ENCODE measurements at regions not wholly inside any gene's neighbourhood (a gene's known extent, or its start where the extent isn't known, plus 50 kb on each side); places are given as distances from the start of the nearest gene placed in this dataset.
"Not testable (repeated sequence)": the region's sequence is repeated elsewhere in the genome, so short reads cannot be mapped to it uniquely, and the experiment has no call there.

DNA sequence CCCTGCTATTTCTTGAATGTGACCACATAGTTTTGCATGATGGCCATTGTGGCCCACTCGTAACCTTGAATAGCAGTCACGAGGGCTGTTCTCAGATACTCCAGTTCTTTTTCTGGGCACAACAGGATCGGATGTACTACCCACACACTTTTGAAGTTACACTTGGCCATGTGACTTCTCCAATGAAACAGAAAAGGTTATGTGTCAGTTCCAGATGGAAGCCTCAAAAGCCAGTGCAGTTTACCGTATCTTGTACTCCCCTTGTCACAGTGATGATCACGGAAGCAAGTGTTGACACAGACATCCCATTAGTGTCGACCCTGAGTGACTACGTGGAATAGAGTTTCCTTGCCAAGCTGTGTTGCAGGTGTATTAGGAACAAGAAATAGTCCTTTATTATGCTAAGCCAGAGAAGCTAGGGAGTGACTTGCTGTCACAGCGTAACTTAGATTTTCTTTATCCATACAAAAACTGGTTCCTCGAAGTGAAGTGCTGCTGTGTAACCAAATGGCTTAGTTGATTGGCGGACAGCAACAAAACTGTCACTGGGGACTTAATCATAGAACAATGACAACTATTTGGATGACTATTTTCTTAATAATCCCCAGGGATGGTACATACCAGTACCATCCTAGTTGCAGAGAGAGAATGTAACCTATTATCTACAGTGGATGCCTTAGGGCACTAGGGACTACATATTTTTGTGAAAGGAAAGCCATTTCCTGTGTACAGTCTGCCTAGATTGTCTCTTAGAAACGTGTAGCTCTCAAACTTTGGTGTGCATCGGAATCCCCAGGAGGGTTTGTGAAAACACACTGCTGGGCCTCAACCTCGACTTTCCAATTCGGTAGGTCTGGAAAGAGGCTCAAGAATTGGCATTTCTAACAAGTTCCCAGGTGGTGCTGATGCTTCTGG lies 90.1 kb upstream of the DMRT1 start:
- no peak for FAIRE-seq
- DNase-seq (ENCODE audit: extremely low spot score, insufficient read length, low read depth) = no peak

- FAIRE-seq = no peak
- no peak for DNase-seq (ENCODE audit: extremely low spot score, insufficient read length, low read depth)
Observed at GRCh38 chr9:752201-752600, 89.3 kb upstream of the DMRT1 start.

GRCh38 chr9:752681-753200 lies 88.8 kb upstream of the DMRT1 start:
- DNase-seq (ENCODE audit: extremely low spot score, insufficient read length, low read depth) (no peak), FAIRE-seq (no peak)

- not testable (repeated sequence) for DNase-seq (ENCODE audit: extremely low spot score, insufficient read length, low read depth); FAIRE-seq
Observed at GRCh38 chr9:753734-754133, 87.8 kb upstream of the DMRT1 start.

GRCh38 chr9:754150-754931 lies 87.2 kb upstream of the DMRT1 start:
- DNase-seq (ENCODE audit: extremely low spot score, insufficient read length, low read depth) (no peak), FAIRE-seq (no peak)

DNA sequence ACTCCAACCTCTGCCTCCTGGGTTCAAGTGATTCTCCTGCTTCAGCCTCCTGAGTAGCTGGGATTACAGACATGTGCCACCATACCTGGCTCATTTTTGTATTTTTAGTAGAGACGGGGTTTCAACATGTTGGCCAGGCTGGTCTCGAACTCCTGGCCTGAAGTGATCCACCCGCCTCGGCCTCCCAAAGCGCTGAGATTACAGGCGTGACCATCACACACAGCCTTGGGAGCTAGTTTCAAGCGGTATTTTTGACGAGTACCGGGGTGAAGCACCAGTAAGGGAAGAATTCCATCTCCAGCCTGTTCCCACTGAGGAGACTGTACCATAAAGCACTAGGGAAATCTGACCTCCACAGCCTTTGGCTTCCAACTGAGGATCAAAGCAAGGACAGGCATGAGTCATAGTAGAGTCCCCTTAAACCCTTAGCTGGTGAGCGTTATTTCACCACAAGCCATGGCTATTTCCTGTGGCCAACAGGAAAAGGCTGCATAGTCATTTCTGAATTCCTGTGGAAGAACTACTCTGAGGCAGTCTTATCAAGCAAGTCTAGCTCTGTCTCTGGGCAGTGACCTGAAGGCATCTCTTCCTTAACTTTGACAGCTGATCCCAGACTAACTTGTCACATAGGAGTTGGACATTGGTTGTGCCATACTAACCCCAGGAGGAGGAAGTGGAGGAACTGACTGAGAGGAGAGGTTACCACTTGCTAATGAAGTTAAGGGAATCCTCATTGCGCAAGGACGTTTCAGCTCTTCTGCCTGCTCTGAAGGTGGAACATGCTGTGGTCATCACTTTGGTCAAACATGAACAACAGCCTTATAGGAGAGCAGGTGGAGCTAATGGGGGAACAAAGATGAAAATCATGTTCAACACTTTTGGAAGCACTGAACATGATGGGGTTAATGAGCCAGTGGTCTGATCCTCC lies 85.8 kb upstream of the DMRT1 start:
- DNase-seq (ENCODE audit: extremely low spot score, insufficient read length, low read depth) (no peak), FAIRE-seq (peak; percentile 60)

DNA sequence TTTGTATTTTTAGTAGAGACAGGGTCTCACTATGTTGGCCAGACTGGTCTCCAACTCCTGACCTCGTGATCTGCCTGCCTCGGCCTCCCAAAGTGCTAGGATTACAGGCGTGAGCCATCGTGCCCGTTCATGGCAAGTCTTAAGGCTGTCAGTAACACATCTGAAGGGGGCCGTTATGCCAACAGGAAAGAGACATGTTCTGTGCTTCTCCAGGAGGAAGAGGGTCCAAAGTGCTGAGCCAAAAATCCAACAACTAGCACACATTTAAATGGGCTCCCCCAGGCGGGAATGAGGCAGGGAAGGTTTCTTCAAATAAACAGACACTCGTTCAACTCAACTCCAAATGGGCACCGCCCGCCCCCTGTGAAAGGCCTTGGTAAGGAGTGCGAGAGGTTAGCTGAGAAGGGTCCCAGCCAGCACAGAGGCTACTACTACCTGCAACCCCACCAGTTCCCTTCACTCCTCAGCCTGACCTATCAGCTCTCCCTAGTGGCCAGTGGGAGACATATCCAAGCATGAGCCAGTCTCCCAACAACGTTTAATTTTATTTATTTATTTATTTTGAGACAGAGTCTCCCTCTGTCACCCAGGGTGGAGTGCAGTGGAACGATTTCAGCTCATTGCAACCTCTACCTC lies 84.1 kb upstream of the DMRT1 start:
- FAIRE-seq = no peak
- DNase-seq (ENCODE audit: extremely low spot score, insufficient read length, low read depth) = no peak

- no peak for FAIRE-seq
Observed at GRCh38 chr9:758146-758545, 83.4 kb upstream of the DMRT1 start.

GRCh38 chr9:759541-759940 lies 82.0 kb upstream of the DMRT1 start:
- no peak for FAIRE-seq
- no peak for DNase-seq (ENCODE audit: extremely low spot score, insufficient read length, low read depth)

More at GRCh38 chr9:758146-758545, 83.4 kb upstream of the DMRT1 start:
- DNase-seq (ENCODE audit: extremely low spot score, insufficient read length, low read depth) = no peak

GRCh38 chr9:759983-760736 lies 81.3 kb upstream of the DMRT1 start:
- FAIRE-seq (no peak), DNase-seq (ENCODE audit: extremely low spot score, insufficient read length, low read depth) (no peak)

DNA sequence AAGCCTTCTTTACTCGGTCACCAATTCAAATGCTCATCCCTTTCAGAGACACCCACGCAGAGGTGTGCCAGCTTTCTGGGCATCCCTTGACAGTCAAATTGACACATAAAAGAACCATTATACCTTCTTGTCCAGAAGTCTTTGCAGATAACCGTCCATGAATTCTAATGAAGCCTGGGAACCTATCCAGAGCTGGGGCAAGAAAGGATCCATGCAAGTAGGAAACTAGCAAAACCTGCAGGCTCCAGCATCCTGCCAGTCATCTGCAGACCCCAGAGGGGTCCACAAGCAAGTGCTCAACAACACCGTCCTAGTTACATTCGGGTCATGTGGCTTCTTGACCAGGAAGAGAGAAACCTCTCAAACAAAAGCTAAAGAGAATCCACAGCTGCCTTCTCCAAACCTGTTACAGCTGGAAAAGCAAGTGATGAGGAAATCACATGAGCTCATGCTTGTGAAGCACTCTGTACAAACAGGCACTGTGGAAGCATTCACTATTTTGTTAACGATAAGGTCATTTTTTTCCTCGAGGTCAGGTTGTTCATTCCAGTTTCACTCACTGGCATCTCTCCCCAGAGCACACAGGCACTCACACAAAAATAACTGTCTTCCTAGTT lies 80.2 kb upstream of the DMRT1 start:
- DNase-seq (ENCODE audit: extremely low spot score, insufficient read length, low read depth) = no peak
- FAIRE-seq = no peak

- DNase-seq (ENCODE audit: extremely low spot score, insufficient read length, low read depth) = no peak
- no peak for FAIRE-seq
Observed at GRCh38 chr9:761793-762560, 79.5 kb upstream of the DMRT1 start.

DNA sequence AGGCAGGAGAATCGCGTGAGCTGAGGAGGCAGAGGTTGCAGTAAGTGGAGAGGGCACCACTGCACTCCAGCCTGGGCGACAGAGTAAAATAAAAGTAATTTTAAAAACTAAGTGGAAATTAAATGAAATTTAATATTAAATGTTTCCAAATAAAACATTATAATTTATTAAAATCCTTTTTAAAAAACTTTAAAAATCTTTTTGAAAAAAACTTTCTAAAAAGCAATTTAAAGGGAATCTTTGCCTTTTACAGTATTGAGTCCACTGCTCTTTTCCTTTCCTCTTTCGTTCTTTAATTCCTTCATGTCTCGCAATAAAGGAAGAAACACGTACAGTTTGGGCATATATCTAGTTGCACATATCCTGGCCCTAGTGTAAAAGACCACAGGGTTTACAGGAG lies 77.8 kb upstream of the DMRT1 start:
- FAIRE-seq = no peak
- DNase-seq (ENCODE audit: extremely low spot score, insufficient read length, low read depth) = no peak

GRCh38 chr9:764105-764524 lies 77.4 kb upstream of the DMRT1 start:
- peak; percentile 70 for FAIRE-seq

GRCh38 chr9:764986-765385 lies 76.5 kb upstream of the DMRT1 start:
- no peak for DNase-seq (ENCODE audit: extremely low spot score, insufficient read length, low read depth)

More at GRCh38 chr9:764105-764524, 77.4 kb upstream of the DMRT1 start:
- DNase-seq (ENCODE audit: extremely low spot score, insufficient read length, low read depth) = peak; percentile 18

GRCh38 chr9:767061-767561 lies 74.4 kb upstream of the DMRT1 start:
- DNase-seq (ENCODE audit: extremely low spot score, insufficient read length, low read depth); FAIRE-seq: not testable (repeated sequence)

More at GRCh38 chr9:764986-765385, 76.5 kb upstream of the DMRT1 start:
- no peak for FAIRE-seq

- DNase-seq (ENCODE audit: extremely low spot score, insufficient read length, low read depth) = no peak
- FAIRE-seq = no peak
Observed at GRCh38 chr9:776086-776485, 65.4 kb upstream of the DMRT1 start.

Measured in GM18507 (cell line).